ENCODE measurements at regions not wholly inside any gene's neighbourhood (a gene's known extent, or its start where the extent isn't known, plus 50 kb on each side); places are given as distances from the start of the nearest gene placed in this dataset.

DNA sequence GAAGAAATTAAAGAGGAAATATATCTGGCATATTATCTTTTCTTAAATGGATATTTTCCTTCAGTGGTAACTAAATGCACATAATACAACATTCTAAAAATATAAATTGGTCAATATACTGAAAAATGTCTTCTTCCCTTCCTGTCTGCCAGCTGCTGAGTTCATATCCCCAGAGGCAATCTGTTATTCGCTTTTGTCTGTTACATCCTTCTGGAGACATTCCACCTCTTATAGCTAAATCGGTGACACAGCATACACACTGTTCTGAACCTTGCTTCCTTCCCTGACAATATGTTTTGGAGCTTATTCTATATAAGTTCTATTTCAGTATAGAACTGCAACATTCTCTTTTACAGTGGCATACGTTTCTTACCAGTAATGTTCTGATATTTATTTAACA lies 147.8 kb downstream of the TENT4A start:
- H3K9me3 ChIP-seq = no peaks in the 10 kb centered on the region
- no peak overlapping the region for H3K4me3 ChIP-seq
- intact Hi-C loops (cut with DNase I) = no loop called here
- no peaks in the 10 kb centered on the region for H3K27me3 ChIP-seq (replicated peaks; ENCODE audit: insufficient read depth)
- TF ChIP-seq POLR2AphosphoS5 (IDR thresholded peaks at IDR 0.05) (no peak), POLR2A (IDR thresholded peaks at IDR 0.05) (no peak)
- H3K36me3 ChIP-seq = no peaks in the 10 kb centered on the region
- H3K27ac ChIP-seq = no peak overlapping the region
- WGBS = 45% methylated on average over 3 of the region's 3 CpGs
- H3K4me1 ChIP-seq (replicated peaks) = no peaks in the 10 kb centered on the region
- DNase-seq (ENCODE audit: low spot score) = no peak

DNA sequence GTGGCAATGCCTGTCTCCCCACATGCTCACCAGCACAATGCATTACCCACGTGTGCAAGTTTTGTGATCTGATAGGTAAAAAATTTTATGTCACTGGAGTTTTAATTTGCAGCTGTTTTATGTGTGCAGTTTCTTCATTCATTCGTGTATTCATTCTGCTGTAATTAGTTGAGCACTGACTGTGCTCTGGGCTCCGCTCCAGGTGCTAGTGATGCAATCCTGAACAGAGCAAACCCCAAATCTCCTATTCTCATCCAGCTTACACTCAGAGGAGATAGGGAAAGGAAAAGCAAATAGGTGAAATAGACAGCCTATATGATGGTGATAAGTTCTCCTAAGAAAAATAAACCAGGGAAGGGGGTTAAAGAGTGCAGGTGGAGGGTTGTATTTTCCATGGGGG lies 148.4 kb downstream of the TENT4A start:
- no peaks in the 10 kb centered on the region for H3K36me3 ChIP-seq
- H3K4me3 ChIP-seq = no peak overlapping the region
- H3K9me3 ChIP-seq = no peaks in the 10 kb centered on the region
- intact Hi-C loops (cut with DNase I) = no loop called here
- no peaks in the 10 kb centered on the region for H3K27me3 ChIP-seq (replicated peaks; ENCODE audit: insufficient read depth)
- TF ChIP-seq POLR2A (IDR thresholded peaks at IDR 0.05) (no peak), POLR2AphosphoS5 (IDR thresholded peaks at IDR 0.05) (no peak)
- TF ChIP-seq, protein P1, sequence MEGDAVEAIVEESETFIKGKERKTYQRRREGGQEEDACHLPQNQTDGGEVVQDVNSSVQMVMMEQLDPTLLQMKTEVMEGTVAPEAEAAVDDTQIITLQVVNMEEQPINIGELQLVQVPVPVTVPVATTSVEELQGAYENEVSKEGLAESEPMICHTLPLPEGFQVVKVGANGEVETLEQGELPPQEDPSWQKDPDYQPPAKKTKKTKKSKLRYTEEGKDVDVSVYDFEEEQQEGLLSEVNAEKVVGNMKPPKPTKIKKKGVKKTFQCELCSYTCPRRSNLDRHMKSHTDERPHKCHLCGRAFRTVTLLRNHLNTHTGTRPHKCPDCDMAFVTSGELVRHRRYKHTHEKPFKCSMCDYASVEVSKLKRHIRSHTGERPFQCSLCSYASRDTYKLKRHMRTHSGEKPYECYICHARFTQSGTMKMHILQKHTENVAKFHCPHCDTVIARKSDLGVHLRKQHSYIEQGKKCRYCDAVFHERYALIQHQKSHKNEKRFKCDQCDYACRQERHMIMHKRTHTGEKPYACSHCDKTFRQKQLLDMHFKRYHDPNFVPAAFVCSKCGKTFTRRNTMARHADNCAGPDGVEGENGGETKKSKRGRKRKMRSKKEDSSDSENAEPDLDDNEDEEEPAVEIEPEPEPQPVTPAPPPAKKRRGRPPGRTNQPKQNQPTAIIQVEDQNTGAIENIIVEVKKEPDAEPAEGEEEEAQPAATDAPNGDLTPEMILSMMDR (IDR thresholded peaks at IDR 0.05) = no peak
- WGBS = 54% methylated on average over 3 of the region's 3 CpGs
- no peak overlapping the region for H3K27ac ChIP-seq
- no peaks in the 10 kb centered on the region for H3K4me1 ChIP-seq (replicated peaks)
- DNase-seq (ENCODE audit: low spot score) = no peak

DNA sequence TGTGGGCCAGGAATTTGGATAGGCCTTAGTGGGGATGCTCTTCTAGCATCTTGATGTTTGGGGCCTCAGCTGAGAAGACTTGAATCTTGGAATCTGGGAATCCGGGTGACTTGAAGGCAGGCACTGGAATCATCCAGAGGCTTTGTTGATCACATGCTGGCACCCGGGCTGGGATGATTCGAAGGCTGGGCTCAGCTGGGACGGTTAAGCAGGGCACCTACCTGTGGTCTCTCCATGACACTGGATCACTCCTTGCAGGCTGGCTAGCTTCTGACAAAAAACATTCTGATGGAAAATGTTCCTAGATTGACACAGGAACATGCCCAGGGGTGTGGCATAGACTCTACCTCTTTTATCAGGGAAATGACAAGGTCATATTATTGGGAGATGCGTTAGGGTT lies 149.1 kb downstream of the TENT4A start:
- intact Hi-C loops (cut with DNase I) = no loop called here
- H3K27ac ChIP-seq = no peak overlapping the region
- 93% methylated on average over 5 of the region's 5 CpGs for WGBS
- no peak overlapping the region for H3K4me3 ChIP-seq
- H3K4me1 ChIP-seq (replicated peaks) = no peaks in the 10 kb centered on the region
- DNase-seq (ENCODE audit: low spot score) = no peak
- no peaks in the 10 kb centered on the region for H3K9me3 ChIP-seq
- H3K36me3 ChIP-seq = no peaks in the 10 kb centered on the region
- TF ChIP-seq POLR2A (IDR thresholded peaks at IDR 0.05) (no peak), POLR2AphosphoS5 (IDR thresholded peaks at IDR 0.05) (no peak)
- TF ChIP-seq, protein P1 (IDR thresholded peaks at IDR 0.05) = no peak
- H3K27me3 ChIP-seq (replicated peaks; ENCODE audit: insufficient read depth) = no peaks in the 10 kb centered on the region

DNA sequence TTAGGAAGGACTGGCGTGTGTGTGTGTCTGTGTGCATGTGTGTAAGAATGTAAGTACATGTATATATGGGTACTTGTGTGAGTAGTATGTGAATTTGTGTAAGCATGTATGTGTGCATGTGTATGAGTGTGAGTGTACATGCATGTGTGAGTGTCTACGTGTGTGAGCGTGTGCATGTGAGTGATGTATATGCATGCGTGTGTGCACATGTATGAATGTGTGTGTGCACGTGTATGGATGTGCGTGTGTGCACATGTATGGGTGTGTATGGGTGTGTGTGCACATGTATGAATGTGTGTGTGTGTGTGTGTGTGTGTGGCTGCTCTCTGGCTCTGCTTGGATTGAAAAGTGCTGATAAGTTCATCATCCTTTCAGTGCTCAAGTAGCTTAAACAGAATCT lies 154.5 kb downstream of the TENT4A start:
- WGBS = 94% methylated on average over 6 of the region's 6 CpGs
- intact Hi-C loops (cut with DNase I) = no loop called here
- TF ChIP-seq POLR2AphosphoS5 (IDR thresholded peaks at IDR 0.05) = no peak
- TF ChIP-seq, protein P1 (IDR thresholded peaks at IDR 0.05) = no peak
- no peak for TF ChIP-seq POLR2A (IDR thresholded peaks at IDR 0.05)
- H3K27me3 ChIP-seq (replicated peaks; ENCODE audit: insufficient read depth) = no peaks in the 10 kb centered on the region
- no peak overlapping the region for H3K27ac ChIP-seq
- no peaks in the 10 kb centered on the region for H3K4me1 ChIP-seq (replicated peaks)
- DNase-seq (ENCODE audit: low spot score) = no peak
- H3K9me3 ChIP-seq = no peaks in the 10 kb centered on the region
- H3K36me3 ChIP-seq = no peaks in the 10 kb centered on the region
- H3K4me3 ChIP-seq = no peak overlapping the region

DNA sequence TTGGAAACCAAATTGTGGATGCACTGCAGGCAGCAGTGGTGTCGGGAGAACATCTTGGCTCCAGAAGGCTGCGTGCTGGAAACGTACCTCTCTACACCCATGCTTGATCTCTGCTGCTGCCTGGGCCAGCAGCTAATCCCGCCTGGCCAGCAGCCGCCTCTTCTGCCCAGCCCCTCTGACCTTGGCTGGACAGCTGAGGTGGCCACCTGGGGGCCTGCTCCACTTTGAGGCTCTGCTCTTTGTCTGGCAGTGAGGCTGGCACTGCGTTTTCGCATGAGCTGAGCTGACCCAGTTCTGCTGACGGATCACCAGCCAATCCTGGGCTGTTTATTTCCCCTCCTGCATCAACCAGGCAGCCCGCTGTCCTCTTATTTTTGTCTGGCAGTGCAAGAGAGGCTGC lies 154.9 kb downstream of the TENT4A start:
- TF ChIP-seq, protein P1 (IDR thresholded peaks at IDR 0.05) = no peak
- TF ChIP-seq POLR2AphosphoS5 (IDR thresholded peaks at IDR 0.05) (no peak), POLR2A (IDR thresholded peaks at IDR 0.05) (no peak)
- no peak for DNase-seq (ENCODE audit: low spot score)
- no peaks in the 10 kb centered on the region for H3K4me1 ChIP-seq (replicated peaks)
- intact Hi-C loops (cut with DNase I) = no loop called here
- no peak overlapping the region for H3K4me3 ChIP-seq
- H3K9me3 ChIP-seq = no peaks in the 10 kb centered on the region
- no peaks in the 10 kb centered on the region for H3K27me3 ChIP-seq (replicated peaks; ENCODE audit: insufficient read depth)
- H3K36me3 ChIP-seq = no peaks in the 10 kb centered on the region
- 76% methylated on average over 9 of the region's 9 CpGs for WGBS
- H3K27ac ChIP-seq = no peak overlapping the region

Measured in prostate gland (tissue), 2 donors.